ENCODE measurements at regions not wholly inside any gene's neighbourhood (a gene's known extent, or its start where the extent isn't known, plus 50 kb on each side); places are given as distances from the start of the nearest gene placed in this dataset.

- no peak for DNase-seq
Measured at GRCh38 chr3:30341079-30341478, 265.3 kb upstream of the TGFBR2 start.

- no peak for DNase-seq
Measured at GRCh38 chr3:30341851-30342250, 264.6 kb upstream of the TGFBR2 start.

DNA sequence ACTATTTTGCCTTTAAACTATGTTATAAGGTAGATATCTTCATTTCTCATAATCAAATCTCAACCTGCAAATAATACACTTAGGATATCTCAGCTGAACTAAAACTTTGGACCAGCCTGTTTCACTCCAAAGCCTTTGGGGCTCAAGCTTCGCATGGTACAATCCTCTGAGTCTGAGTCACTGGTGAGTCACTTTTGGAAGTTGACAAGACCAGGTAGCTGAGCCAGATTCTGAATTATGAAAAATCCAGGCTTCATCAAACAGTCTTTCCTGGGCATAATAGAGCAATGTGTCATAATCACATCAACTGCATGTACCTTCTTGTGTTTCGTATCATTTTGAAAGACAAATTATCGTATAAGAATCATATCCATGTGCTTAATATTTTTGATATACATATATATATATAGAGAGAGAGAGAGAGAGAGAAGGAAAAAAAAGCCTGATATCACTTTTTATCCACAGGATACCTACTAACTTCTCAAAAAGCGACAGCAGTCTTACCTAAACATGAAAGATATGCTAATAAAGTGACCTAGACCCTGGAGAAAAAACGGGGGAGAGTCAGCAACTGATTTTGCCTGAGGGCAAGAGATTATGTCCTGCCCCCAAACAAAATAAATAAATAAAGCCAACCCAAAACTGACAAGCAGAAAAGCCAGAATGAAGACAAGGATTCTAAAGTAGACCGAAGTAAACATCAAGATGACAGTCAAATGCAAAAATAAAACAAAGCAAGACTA lies 263.9 kb upstream of the TGFBR2 start:
- DNase-seq = no peak

DNA sequence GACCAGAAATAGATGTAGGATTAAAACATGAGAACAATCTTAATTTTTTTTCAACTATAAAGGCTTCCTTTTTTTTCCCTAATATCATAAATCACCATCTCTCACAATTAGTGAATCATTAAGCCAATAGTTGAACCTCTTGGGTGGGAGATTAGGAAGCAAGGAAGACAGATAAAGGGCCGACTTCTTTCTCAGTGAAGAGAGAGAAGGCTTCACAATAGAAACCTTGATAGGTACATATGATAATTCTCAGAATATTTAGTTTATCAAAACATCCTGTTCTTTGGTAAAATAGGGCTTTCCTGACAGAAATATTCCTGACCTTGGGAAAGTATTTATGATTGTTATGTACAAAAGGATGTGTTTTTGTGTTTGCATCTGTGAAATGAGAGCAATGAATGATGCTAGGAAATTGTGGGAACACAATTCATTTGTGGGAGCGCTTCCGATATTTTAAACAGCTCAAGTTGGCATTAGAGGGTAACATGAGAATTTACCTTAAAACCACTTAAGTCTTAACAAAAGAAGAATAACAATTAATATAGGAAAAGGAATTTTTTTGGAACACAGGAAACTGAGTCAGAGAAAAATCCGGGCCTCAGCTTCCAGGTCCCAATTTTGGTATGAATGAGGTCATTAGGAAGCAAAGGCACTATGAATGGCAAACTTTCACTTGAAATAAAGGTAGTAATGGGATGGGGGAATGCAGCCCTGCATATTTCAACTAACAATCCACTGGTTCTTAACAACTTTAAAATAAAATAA lies 263.2 kb upstream of the TGFBR2 start:
- DNase-seq = no peak

- DNase-seq = no peak
Measured at GRCh38 chr3:30343861-30344260, 262.5 kb upstream of the TGFBR2 start.

GRCh38 chr3:30344288-30344687 lies 262.1 kb upstream of the TGFBR2 start:
- no peak for DNase-seq

DNA sequence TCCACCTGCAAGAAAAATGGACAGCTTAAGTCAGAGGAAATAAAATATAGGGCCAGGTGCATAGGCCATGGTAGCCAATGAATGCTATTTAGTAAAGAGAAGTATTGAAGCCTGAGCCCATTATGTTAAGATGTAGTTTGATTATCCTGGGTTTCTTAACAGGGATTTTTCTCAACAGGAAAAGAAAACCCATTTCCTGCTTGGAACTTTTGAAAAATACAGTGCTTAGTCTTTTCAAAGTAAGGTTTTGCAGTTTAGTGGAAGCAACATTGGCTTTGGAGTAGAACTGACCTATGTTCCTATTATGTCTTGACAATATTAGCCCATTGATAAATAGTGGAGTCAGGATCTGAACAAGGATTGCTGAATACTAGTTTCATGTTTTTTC lies 259.5 kb upstream of the TGFBR2 start:
- no peak for DNase-seq

DNA sequence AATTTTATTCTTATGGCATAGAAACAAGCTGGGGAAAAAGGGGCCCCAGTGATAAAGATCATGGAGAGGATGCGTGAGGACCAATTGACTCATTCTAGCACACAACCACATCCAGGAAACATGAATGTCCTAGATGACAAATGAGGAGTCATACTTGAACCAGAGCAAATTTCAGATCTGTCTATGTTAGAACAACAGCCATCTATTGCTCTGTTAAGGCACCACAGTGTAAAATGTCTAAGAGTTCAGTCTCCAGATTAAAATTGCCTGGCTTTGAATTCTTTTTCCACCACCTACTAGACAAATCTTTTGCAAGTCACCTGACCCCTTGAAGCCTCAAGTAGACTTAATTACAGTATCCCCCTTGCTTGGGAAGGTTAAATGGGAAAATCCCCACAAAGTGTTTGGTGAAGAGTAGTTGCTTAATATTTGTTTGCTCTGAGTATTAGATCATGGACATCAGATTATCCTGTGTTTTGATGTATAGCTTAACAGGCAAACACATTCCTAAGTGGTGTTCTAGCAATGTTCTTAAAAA lies 258.7 kb upstream of the TGFBR2 start:
- DNase-seq = no peak

- no peak for DNase-seq
Measured at GRCh38 chr3:30349507-30349906, 256.9 kb upstream of the TGFBR2 start.

DNA sequence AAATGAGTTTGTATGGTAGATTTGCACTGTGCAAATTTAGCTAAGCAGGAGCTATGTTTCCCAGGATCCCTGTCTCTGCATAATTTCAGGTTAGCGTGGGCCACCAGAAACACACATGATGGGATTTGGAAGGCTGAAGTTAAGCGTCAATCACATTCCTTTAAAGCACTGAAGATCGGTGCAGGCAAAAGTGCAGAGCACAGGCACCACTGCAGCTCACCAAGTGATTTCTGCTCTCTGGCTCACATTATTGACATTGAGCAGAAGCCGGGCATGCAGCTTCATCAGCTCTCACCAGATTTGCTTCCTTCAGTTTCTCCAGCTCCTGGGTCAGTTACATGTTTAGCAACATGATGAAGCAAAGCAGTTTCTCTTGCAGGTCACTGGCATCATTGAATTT lies 256.4 kb upstream of the TGFBR2 start:
- no peak for DNase-seq

- DNase-seq = no peak
Measured at GRCh38 chr3:30350901-30351300, 255.5 kb upstream of the TGFBR2 start.

- no peak for DNase-seq
Measured at GRCh38 chr3:30352410-30353318, 253.7 kb upstream of the TGFBR2 start.

DNA sequence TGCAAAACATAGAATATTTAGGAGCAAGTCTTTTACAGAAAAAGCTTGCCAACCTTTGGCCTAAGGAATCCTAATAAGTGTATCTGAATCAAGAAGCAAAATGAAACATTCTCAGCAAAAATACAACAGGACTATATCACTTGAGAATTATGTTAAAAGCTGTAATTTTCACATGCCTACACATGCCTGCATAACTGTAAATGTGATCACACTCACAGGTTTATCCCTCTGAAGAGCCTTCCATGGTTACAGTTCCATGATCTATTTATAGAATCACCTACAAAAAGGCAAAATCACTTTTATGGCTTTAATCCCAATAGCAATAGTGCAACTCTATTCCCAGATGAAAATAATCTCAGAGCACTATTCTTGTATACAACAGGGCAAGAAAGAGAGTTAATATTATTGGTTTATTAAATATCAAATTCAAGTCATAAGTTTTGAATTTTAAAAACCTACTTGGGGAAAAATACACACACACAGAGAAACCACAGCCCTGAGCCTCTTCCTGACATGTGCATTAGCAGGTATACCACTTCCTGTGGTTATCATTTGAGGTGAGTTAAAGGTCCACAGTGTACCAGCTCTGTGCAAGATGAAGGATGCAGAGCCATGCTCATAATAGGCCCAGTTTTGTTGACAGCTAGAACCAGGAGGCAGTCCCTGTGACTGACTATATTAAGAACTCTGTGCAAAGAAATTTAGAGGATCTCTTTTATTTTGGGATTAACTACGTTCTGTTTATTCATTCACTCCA lies 252.5 kb upstream of the TGFBR2 start:
- DNase-seq = no peak

- DNase-seq = no peak
Measured at GRCh38 chr3:30354513-30354912, 251.9 kb upstream of the TGFBR2 start.

DNA sequence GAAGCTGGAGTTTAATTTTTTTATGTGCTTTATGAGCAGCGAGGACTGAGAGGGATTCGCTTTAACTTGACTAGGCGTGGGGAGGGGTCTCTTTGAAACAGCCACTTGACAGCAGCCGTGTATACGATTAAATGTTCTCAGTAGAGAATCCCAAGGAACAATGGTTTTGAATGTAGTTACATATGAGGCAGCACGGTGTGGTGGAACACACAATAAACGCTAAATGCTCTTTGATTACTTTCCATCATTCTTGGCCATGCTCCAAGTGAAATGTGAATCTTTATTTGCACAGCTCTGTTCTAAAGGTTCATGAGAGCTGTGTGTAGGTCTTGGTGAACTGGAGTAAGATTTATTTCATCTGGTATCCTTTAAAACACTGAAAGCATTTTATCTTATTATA lies 251.4 kb upstream of the TGFBR2 start:
- DNase-seq = peak; percentile 77

- DNase-seq = peak; percentile 62
Measured at GRCh38 chr3:30355622-30356021, 250.8 kb upstream of the TGFBR2 start.

DNA sequence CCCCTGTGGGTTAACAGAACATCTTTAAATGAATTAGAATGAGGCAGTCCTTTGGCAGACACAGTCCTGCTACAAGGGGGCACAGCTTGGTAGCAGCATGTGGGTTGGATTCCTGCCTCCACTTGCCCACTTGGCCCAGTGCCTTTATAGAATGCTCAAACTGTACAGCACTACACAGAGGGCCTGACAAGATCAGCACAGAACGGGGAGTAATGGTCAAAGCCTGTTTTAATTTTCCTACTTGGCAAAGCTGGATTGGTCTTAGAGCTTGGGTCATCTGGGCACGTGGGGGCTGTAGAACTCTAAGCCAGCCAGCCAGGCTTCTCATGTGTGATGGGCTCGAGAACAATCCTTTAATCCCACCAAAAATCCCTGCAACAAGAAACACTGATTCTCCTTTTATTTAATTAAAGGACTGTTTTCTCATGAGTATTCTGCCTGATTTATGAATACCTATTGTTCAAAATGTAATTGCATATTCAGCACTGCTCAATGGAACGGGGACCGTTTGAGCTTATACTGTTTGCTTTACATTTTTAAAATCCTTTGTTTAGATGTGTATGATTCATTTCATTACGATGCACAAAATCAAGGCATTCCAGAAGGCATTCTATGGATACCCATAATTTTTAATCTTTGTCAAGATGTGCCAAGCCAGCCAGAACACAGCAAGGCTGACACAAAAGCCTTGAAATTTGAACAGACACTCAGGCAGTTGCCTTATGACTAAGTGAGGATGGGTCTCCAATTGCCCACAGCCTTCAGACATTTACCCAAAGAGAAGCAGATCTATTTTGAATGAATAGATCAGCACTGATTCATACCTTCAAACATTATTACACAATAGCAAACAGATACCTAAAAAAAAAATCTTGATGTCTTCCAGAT lies 249.3 kb upstream of the TGFBR2 start:
- no peak for DNase-seq

DNA sequence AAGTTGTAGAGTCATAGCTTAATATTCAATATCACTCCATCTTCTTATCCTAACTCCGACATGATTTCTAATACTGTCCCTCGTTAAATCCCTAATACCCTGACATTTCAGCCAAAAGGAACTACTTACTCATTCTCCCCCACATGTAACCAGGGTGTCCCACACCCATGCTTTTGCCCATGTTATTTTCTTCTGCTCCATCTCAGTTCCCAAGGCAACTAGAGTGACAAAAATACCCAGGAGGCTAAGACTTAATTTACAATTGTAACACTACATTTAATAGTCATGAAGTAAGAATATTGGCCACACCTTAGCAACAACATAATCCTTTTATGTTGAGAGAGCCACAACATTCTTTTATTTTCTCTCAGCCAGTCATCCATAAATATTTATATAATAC lies 248.5 kb upstream of the TGFBR2 start:
- no peak for DNase-seq

DNA sequence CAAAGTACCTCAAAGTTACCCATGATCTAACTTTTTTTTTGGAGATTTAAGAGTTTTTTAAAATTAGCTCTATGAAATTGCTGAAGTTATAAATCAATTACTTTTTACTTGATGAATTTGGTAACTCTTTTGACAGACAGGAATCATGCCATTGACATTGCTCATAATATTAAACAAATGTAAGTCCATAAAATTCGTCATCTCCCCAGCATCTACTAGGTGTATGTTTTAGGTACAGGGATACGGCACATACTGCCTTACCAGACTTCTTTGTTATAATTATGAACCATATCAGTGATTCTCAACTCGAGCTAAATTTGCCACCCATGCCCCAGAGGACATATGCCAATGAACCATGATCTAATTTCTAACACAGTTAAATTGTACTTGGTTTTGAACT lies 247.5 kb upstream of the TGFBR2 start:
- DNase-seq = no peak

GRCh38 chr3:30368978-30369377 lies 237.4 kb upstream of the TGFBR2 start:
- no peak for DNase-seq

GRCh38 chr3:30370681-30371271 lies 235.6 kb upstream of the TGFBR2 start:
- DNase-seq = no peak

Measured in DMS79 treated with DMSO at 0.1 percent for 48 hours (cell line).